LNCaP clone FGC (cell line): ENCODE measurements at regions not wholly inside any gene's neighbourhood (a gene's known extent, or its start where the extent isn't known, plus 50 kb on each side); places are given as distances from the start of the nearest gene placed in this dataset.
"Not testable (repeated sequence)": the region's sequence is repeated elsewhere in the genome, so short reads cannot be mapped to it uniquely, and the experiment has no call there.

Source experiments
- DNase-seq: peaks from one replicate; pipeline ENCODE4 v3.0.0-alpha.2; 2011; ENCODE audit warnings: low read depth
- H3K4me3 ChIP-seq: 2 replicates; pipeline ENCODE4 v1.5.1; 2011; ENCODE audit warnings: mild to moderate bottlenecking, low read depth, low read length, control low read depth
- TF ChIP-seq, protein P1 (sequence below): IDR thresholded peaks from 2 replicates; pipeline ENCODE4 v1.5.1; 2012; ENCODE audit warnings: mild to moderate bottlenecking; ENCODE audit not compliant: control insufficient read depth, insufficient read depth; ENCODE audit errors: extremely low read depth

DNA sequence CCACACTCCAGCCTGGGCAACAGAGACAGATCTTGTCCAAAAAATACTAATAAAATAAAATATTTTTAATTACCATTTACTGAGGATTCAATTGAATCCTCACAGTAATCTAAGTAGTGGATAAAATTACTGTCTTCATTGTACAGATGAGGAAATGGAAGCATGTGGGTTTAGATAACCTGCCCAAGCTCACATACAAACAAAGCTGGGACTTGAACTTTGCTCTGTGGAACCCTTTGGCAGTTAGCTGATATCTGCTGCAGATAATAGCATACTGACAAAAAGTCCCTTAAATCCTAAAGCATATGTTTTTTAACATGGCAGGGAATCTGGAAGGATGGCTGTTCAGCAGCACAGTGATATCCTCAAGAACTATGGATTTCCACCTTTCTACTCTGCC is 130.9 kb upstream of the MROH9 start:
- no peak overlapping the region for H3K4me3 ChIP-seq
- no peak for DNase-seq
- TF ChIP-seq, protein P1, sequence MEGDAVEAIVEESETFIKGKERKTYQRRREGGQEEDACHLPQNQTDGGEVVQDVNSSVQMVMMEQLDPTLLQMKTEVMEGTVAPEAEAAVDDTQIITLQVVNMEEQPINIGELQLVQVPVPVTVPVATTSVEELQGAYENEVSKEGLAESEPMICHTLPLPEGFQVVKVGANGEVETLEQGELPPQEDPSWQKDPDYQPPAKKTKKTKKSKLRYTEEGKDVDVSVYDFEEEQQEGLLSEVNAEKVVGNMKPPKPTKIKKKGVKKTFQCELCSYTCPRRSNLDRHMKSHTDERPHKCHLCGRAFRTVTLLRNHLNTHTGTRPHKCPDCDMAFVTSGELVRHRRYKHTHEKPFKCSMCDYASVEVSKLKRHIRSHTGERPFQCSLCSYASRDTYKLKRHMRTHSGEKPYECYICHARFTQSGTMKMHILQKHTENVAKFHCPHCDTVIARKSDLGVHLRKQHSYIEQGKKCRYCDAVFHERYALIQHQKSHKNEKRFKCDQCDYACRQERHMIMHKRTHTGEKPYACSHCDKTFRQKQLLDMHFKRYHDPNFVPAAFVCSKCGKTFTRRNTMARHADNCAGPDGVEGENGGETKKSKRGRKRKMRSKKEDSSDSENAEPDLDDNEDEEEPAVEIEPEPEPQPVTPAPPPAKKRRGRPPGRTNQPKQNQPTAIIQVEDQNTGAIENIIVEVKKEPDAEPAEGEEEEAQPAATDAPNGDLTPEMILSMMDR, result no peak

DNA sequence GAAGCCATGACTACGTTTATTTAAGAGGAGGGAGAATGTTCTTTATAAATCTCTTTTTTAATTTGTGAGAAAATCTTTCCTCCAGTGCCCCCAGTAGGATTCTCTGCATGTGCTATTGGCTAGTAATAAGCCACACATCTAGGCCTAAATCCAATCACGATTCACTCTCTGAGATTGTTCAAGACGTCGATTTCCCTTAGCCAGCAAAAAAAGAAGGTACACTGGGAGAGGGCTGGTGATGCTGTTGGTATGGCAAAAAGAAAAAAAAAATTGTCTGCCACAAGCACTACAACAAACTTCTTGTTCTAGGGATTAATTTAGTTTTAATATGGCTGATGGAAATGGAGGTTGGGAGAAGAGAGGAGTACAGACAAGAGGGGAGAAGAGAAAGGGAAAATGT is 130.5 kb upstream of the MROH9 start:
- no peak overlapping the region for H3K4me3 ChIP-seq
- DNase-seq, result no peak
- TF ChIP-seq, protein P1, result no peak

DNA sequence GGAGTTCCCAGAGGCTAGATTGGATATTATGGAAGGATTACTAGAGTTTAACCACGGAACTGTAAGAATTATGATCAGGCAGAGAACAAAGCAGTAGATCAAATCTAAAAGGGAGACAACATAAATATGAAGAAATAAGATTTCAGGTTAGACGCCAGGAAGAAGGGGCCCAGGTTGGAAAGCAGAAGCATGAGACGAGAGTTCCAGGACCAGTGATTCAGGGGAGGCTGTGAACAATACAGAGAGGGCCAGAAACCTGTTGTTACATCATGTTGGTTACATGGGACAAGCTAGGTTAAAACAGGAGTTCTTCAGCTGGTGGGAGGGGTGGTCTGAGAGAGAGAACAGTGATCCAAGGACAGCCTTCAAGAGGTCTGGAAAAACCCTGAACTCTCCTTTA is 128.4 kb upstream of the MROH9 start:
- TF ChIP-seq, protein P1, result no peak
- H3K4me3 ChIP-seq, result no peak overlapping the region
- no peak for DNase-seq

DNA sequence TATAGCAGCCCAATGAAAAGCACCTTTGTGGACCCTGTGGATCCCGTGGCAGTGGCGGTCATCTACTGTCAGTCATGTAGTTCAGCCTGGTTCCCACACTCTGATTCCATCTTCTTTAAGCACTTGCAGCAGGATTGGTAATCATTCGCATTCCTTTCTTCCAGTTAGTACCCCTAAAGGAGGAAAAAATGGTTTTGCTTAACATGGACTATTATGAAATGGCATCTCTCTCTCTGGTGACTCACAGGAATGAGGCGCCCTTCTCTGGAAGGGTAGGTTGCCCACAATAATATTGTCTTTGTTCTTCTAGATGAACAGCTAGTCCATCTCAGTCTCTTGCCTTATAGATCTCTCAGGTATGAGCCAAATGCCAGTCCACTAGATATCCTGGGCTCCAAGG is 127.9 kb upstream of the MROH9 start:
- DNase-seq, result no peak
- no peak overlapping the region for H3K4me3 ChIP-seq
- TF ChIP-seq, protein P1, result no peak

DNA sequence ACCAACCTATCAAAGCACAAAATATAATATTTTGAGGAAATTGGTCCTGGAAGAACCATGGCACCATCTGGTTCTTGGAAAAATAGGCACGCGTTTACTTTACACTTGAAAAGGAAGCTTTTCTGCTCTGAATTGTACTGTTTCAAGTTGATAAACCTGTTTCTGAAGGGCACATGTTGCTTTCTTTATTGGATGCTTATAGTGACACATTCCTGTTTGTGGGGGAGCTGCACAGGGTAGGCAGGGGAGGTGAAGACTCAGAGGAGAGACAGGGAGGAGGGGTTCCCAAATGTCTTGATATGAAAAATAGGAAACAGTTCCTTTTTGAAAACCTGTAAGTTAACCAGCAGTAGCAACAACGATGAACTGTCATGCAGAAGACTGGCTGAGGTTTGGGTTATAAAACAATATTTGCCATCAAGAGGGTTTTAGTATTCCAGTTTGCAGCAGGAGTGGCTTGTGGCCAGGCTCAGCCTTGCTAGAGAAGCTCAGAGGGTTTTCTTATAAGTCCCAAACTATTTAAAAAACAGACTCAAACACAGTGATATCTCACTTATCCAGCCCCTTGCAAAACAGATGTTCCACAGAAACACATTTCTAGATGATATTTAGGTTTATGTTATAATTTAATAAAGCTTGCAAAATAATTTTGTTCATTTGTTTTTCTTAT is 127.0 kb upstream of the MROH9 start:
- H3K4me3 ChIP-seq, result no peak overlapping the region
- DNase-seq, result no peak
- TF ChIP-seq, protein P1, result no peak

DNA sequence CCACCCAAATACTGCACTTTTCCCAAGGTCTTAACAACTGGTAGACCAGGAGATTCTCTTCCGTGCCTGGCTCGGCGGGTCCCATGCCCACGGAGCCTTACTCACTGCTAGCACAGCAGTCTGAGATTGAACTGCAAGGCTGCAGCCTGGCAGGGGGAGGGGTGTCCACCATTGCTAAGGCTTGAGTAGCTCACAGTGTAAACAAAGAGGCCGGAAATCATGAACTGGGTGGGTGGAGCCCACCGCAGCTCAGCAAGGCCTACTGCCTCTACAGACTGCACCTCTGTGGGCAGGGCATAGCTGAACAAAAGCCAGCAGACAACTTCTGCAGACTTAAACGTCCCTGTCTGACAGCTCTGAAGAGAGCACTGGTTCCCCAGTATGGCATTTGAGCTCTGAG is 124.3 kb upstream of the MROH9 start:
- DNase-seq, H3K4me3 ChIP-seq: not testable (repeated sequence)

DNA sequence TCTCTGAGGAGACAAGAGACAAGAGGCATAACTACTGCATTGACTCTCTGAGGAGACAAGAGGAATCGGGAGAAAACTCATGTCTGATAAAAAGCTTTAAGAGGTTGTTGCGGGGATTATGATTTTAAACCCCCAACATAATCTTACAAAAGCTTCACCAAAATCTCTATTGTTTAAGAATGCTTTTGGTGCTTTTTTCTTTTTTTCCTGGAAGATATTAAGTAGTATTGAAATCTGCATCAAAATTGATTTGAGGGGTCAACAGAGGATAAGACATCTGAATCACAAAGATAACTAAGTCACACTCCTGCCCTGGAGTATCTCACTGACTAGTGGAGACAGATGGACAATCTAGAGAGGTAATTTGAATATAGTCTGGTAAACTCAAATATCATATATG is 115.6 kb upstream of the MROH9 start:
- TF ChIP-seq, protein P1, result no peak
- H3K4me3 ChIP-seq, result no peak overlapping the region
- DNase-seq, result no peak

DNA sequence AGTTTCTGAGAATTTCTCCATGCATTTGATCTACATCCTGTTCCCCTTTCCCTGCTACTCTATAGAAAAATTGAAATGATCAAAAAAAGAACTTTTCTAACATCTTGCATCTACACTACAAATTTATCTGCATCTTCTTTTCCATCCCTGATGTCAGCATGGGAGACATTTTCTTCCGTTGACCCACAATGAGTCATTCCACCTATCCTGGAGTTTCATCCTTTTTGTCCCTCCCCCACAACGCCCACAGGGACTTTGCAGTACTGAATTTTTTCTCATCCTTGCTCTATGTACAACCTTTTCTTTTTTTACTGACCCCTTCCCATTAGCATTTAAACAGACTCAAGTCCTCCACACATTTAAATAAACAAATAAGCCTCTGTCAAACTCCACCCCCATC is 112.2 kb upstream of the MROH9 start:
- H3K4me3 ChIP-seq, result no peak overlapping the region
- DNase-seq, result no peak
- TF ChIP-seq, protein P1, result no peak
